Peyer's patch (tissue), 4 donors: ENCODE measurements at regions not wholly inside any gene's neighbourhood (a gene's known extent, or its start where the extent isn't known, plus 50 kb on each side); places are given as distances from the start of the nearest gene placed in this dataset.

Experiments
- CTCF ChIP-seq, 6 experiments: fragments of 450-650 bp in 4 of 6; fragments of 200-600 bp in 2 of 6; sonication (generic) in 1 of 6; IDR thresholded peaks; one replicate each; pipeline ENCODE4 v1.5.1; 2017 to 2019; ENCODE audit warnings: antibody characterized with exemption in 6 of 6, mild to moderate bottlenecking in 3 of 6, moderate library complexity in 1 of 6
- POLR2A ChIP-seq, 2 donors: fragments of 450-650 bp; IDR thresholded peaks; one replicate each; pipeline ENCODE4 v1.5.1; 2017; ENCODE audit warnings: antibody characterized with exemption in 2 of 2, mild to moderate bottlenecking in 2 of 2, moderate library complexity in 2 of 2

DNA sequence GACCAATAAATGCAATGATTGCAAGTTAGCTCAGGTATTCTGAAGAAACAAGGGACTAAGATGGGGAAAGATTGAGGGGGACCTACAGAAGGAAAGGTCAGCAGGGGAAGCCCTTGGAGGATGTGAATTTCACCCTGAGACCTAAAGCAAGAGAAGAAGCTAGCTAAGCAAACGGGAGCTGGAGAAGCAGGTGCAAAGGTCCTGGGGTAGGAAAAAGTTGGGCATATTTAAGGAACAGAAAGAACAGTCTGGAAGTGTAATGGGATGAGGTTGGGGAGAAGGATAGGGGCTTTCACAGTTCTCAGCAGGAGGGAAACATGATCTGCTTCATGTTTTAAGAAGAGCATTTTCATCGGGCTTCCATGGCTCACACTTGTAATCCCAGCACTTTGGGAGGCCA is 89.7 kb upstream of the SLC45A1 start:
- no peak for TF ChIP-seq CTCF (IDR thresholded peaks at IDR 0.05)
- no peak for TF ChIP-seq POLR2A (IDR thresholded peaks at IDR 0.05)
